ENCODE measurements at regions not wholly inside any gene's neighbourhood (a gene's known extent, or its start where the extent isn't known, plus 50 kb on each side); places are given as distances from the start of the nearest gene placed in this dataset.

DNA sequence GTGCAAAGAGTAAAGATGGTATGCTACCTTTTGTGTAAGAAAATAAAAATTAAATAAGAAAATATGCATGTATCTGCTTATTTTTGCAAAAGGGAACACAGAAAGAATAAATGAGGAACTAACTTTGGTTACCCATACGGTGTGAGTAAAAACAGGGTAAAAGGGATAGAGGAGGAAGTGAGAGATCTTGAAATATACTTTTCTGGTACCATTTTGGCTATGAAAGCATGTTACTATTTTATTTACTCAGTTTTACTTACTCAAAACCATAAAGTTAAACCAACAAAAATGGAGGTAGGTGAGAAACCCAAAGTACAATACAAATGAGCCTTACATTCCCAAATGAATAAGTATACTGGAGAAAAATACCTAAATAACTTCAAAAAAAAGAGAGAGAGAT lies 122.0 kb upstream of the EGLN3 start:
- TF ChIP-seq, protein P1, sequence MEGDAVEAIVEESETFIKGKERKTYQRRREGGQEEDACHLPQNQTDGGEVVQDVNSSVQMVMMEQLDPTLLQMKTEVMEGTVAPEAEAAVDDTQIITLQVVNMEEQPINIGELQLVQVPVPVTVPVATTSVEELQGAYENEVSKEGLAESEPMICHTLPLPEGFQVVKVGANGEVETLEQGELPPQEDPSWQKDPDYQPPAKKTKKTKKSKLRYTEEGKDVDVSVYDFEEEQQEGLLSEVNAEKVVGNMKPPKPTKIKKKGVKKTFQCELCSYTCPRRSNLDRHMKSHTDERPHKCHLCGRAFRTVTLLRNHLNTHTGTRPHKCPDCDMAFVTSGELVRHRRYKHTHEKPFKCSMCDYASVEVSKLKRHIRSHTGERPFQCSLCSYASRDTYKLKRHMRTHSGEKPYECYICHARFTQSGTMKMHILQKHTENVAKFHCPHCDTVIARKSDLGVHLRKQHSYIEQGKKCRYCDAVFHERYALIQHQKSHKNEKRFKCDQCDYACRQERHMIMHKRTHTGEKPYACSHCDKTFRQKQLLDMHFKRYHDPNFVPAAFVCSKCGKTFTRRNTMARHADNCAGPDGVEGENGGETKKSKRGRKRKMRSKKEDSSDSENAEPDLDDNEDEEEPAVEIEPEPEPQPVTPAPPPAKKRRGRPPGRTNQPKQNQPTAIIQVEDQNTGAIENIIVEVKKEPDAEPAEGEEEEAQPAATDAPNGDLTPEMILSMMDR (conservative IDR thresholded peaks at IDR 0.05): no peak
- no peak for TF ChIP-seq EZH2 (IDR thresholded peaks at IDR 0.05; ENCODE audit: low read depth)
- H2AFZ ChIP-seq: no peak overlapping the region
- peaks cover 4% of the 10 kb centered on the region; the same call in 1 of the 2 replicates for H3F3A ChIP-seq (ENCODE audit: insufficient read depth, low read depth)
- H4K20me1 ChIP-seq (ENCODE audit: insufficient read depth): no peaks in the 10 kb centered on the region
- H3K4me3 ChIP-seq: no peak overlapping the region
- no peaks in the 10 kb centered on the region for H3K36me3 ChIP-seq (ENCODE audit: low read depth)
- no peak overlapping the region for H3K27ac ChIP-seq
- no peaks in the 10 kb centered on the region for H3K9me3 ChIP-seq (ENCODE audit: insufficient read depth, low read depth)
- no peaks in the 10 kb centered on the region for H3K27me3 ChIP-seq (ENCODE audit: insufficient read depth, low read depth)
- H3K4me2 ChIP-seq: no peak overlapping the region
- no peak for DNase-seq
- intact Hi-C loops (cut with micrococcal nuclease; ENCODE audit: unreplicated experiment): no loop called here
- no peaks in the 10 kb centered on the region for H3K79me2 ChIP-seq (ENCODE audit: low read depth)
- CTCF ChIA-PET: no interaction called here
- H3K4me1 ChIP-seq (replicated peaks; ENCODE audit: insufficient read depth): peaks cover 5% of the 10 kb centered on the region
- POLR2A ChIA-PET (ENCODE audit: unreplicated experiment): no interaction called here
- no TSS peak for BruUV-seq (replicated peaks)
- no peaks in the 10 kb centered on the region for H3K9me2 ChIP-seq (ENCODE audit: insufficient read depth)

DNA sequence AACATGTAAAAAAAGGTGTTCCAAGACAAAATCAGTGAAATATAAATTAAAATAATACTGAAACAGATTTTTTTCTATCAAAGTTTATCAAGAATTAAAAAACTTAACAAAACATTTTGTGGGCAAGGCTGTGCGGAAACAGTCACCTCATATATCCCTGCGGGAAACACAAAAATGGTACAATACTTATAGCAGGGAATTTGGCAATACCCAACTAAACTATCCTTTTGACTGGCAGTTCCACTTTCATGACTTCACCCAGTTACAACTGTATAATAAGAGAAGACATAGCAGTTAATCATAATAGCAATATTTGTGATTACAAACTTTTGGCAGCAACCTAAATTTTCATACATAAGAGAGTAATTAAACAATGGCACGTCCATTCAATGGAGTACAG lies 121.5 kb upstream of the EGLN3 start:
- Histone ChIP-seq H3F3A (ENCODE audit: insufficient read depth, low read depth) (no peaks in the 10 kb centered on the region), H3K9me2 (ENCODE audit: insufficient read depth) (no peaks in the 10 kb centered on the region), H3K9me3 (ENCODE audit: insufficient read depth, low read depth) (no peaks in the 10 kb centered on the region), H3K4me1 (replicated peaks; ENCODE audit: insufficient read depth) (0 out of 2 replicates have a peak, but pooled peaks cover under 1% of the 10 kb centered on the region), H3K36me3 (ENCODE audit: low read depth) (no peaks in the 10 kb centered on the region), H3K4me3 (no peak overlapping the region), H3K79me2 (ENCODE audit: low read depth) (no peaks in the 10 kb centered on the region), H2AFZ (no peak overlapping the region), H3K4me2 (no peak overlapping the region), H3K27ac (no peak overlapping the region), H3K27me3 (ENCODE audit: insufficient read depth, low read depth) (no peaks in the 10 kb centered on the region), H4K20me1 (ENCODE audit: insufficient read depth) (no peaks in the 10 kb centered on the region)
- ChIA-PET POLR2A (ENCODE audit: unreplicated experiment) (no interaction called here), CTCF (no interaction called here)
- TF ChIP-seq EZH2 (IDR thresholded peaks at IDR 0.05; ENCODE audit: low read depth): no peak
- TF ChIP-seq, protein P1 (conservative IDR thresholded peaks at IDR 0.05): no peak
- intact Hi-C loops (cut with micrococcal nuclease; ENCODE audit: unreplicated experiment): no loop called here
- no peak for DNase-seq
- BruUV-seq (replicated peaks): no TSS peak

DNA sequence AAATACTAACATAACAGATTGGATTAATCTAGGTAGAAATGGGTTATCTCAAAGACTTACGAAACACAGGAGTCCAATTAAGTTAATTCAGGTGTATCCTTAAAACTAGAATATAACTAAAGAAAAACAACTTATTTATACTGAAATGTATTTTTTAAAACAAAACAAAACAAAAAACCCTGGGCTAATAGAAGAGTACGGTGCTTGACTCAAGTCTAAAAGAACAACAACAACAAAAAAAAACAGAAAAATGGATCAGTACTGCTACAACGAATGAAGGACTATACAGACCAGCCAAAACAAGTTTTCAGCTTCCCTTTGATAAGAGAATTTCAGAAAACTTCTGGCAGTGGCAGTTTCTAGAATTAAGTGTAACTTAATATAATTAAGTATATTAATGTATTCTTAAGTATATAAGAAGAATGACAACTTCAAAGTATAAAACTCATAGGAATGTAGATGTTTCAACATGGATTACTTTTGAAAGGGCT lies 120.1 kb upstream of the EGLN3 start:
- intact Hi-C loops (cut with micrococcal nuclease; ENCODE audit: unreplicated experiment): no loop called here

More for the DNA sequence above, 120.1 kb upstream of the EGLN3 start:
- Histone ChIP-seq H3K27me3 (ENCODE audit: insufficient read depth, low read depth) (no peaks in the 10 kb centered on the region), H3K79me2 (ENCODE audit: low read depth) (no peaks in the 10 kb centered on the region), H3K36me3 (ENCODE audit: low read depth) (no peaks in the 10 kb centered on the region), H3K9me2 (ENCODE audit: insufficient read depth) (no peaks in the 10 kb centered on the region), H3K4me3 (no peak overlapping the region), H3K27ac (no peak overlapping the region), H2AFZ (no peak overlapping the region), H3K4me1 (replicated peaks; ENCODE audit: insufficient read depth) (no peaks in the 10 kb centered on the region), H3K4me2 (no peak overlapping the region), H3F3A (ENCODE audit: insufficient read depth, low read depth) (no peaks in the 10 kb centered on the region), H3K9me3 (ENCODE audit: insufficient read depth, low read depth) (no peaks in the 10 kb centered on the region), H4K20me1 (ENCODE audit: insufficient read depth) (no peaks in the 10 kb centered on the region)
- ChIA-PET POLR2A (ENCODE audit: unreplicated experiment) (no interaction called here), CTCF (no interaction called here)
- no TSS peak for BruUV-seq (replicated peaks)
- TF ChIP-seq, protein P1 (conservative IDR thresholded peaks at IDR 0.05): no peak
- no peak for TF ChIP-seq EZH2 (IDR thresholded peaks at IDR 0.05; ENCODE audit: low read depth)
- DNase-seq: no peak
